A673 (cell line): ENCODE measurements at regions not wholly inside any gene's neighbourhood (a gene's known extent, or its start where the extent isn't known, plus 50 kb on each side); places are given as distances from the start of the nearest gene placed in this dataset.

Experiments
- BruUV-seq: library from RNA; stranded (reverse); fragments of 400-500 nt; replicated peaks from 2 replicates; lab custom pipeline; 2021; lab: Mats Ljungman, UMichigan
- CTCF ChIA-PET: fragments of 300-600 bp; sonication (Branson Sonifier 250); formaldehyde crosslinking; loops from one replicate; lab custom pipeline; 2022; ENCODE audit warnings: antibody characterized with exemption; lab: Charles Lee
- POLR2A ChIA-PET: fragments of 300-600 bp; sonication (Branson Sonifier 250); formaldehyde crosslinking; loops from one replicate; lab custom pipeline; 2022; ENCODE audit warnings: antibody characterized with exemption; ENCODE audit not compliant: low non-redundant PET; lab: Charles Lee
- DNase-seq: peaks from one replicate; pipeline ENCODE4 v3.0.0-alpha.2; 2015; ENCODE audit warnings: low spot score
- H3K27ac ChIP-seq: fragments of 200-600 bp; sonication (generic); 2 replicates; pipeline ENCODE4 v1.5.1; 2016; ENCODE audit warnings: mixed run types, low read depth, mild to moderate bottlenecking, mixed read lengths, antibody characterized with exemption, low read length; ENCODE audit not compliant: poor library complexity, severe bottlenecking
- H3K27me3 ChIP-seq: fragments of 200-600 bp; sonication (generic); replicated peaks from 2 replicates; pipeline ENCODE4 v1.6.1; 2017; ENCODE audit warnings: mixed run types, low read depth, mild to moderate bottlenecking, mixed read lengths, antibody characterized with exemption, low read length; ENCODE audit not compliant: insufficient read depth, poor library complexity
- H3K36me3 ChIP-seq: fragments of 200-600 bp; sonication (generic); 2 replicates; pipeline ENCODE4 v1.6.1; 2016; ENCODE audit warnings: mixed run types, mild to moderate bottlenecking, mixed read lengths, antibody characterized with exemption, low read length; ENCODE audit not compliant: insufficient read depth, poor library complexity, severe bottlenecking
- H3K4me1 ChIP-seq: fragments of 200-600 bp; sonication (generic); 2 replicates; pipeline ENCODE4 v1.6.1; 2017; ENCODE audit warnings: mixed run types, mild to moderate bottlenecking, mixed read lengths, antibody characterized with exemption, low read length; ENCODE audit not compliant: insufficient read depth, poor library complexity, severe bottlenecking
- H3K4me3 ChIP-seq: fragments of 200-600 bp; sonication (generic); 2 replicates; pipeline ENCODE4 v1.5.1; 2016; ENCODE audit warnings: low read depth, mixed run types, mild to moderate bottlenecking, mixed read lengths, low read length; ENCODE audit not compliant: poor library complexity, severe bottlenecking
- H3K9me3 ChIP-seq: fragments of 200-600 bp; sonication (generic); 2 replicates; pipeline ENCODE4 v1.6.1; 2016; ENCODE audit warnings: mixed run types, low read depth, mild to moderate bottlenecking, mixed read lengths, antibody characterized with exemption, low read length; ENCODE audit not compliant: poor library complexity, severe bottlenecking
- CTCF ChIP-seq: fragments of 300-800, 200-600 bp; sonication (generic); conservative IDR thresholded peaks from 2 replicates; pipeline ENCODE4 v1.5.1; 2017; ENCODE audit warnings: low read depth, mild to moderate bottlenecking, antibody characterized with exemption, low read length, moderate library complexity, mixed read lengths
- EZH2 ChIP-seq: fragments of 200-600 bp; sonication (generic); IDR thresholded peaks from 2 replicates; pipeline ENCODE4 v1.6.1; 2017; ENCODE audit warnings: borderline replicate concordance, low read depth, mild to moderate bottlenecking, mixed read lengths, antibody characterized with exemption, low read length; ENCODE audit not compliant: poor library complexity, severe bottlenecking
- intact Hi-C: fragments of 100-400 bp; cut with micrococcal nuclease; formaldehyde crosslinking; loops from one replicate; pipeline ENCODE4 v1.10.0; 2022; ENCODE audit not compliant: unreplicated experiment

- Histone ChIP-seq H3K9me3 (no peaks in the 10 kb centered on the region), H3K27ac (peak overlapping the region; percentile 26), H3K36me3 (no peaks in the 10 kb centered on the region), H3K4me1 (peaks cover 28% of the 10 kb centered on the region), H3K27me3 (no peaks in the 10 kb centered on the region), H3K4me3 (no peak overlapping the region)
- BruUV-seq = no TSS peak
- no peak for DNase-seq
- intact Hi-C loops = loop anchor here (5.0 kb wide), 1 partner anchor 206 kb away; no protein-coding TSS in a partner anchor
- no peak for TF ChIP-seq CTCF
- no peak for TF ChIP-seq EZH2
- ChIA-PET CTCF (no interaction called here), POLR2A (no interaction called here)
Measured at GRCh38 chr12:72082986-72083820, 144.6 kb downstream of the TPH2 start.

- intact Hi-C loops = loop anchor here (5.0 kb wide), 1 partner anchor 207 kb away; no protein-coding TSS in a partner anchor
- CTCF ChIA-PET = no interaction called here
- H3K27ac ChIP-seq = peak overlapping the region; percentile 26
Measured at GRCh38 chr12:72084061-72084460, 145.4 kb downstream of the TPH2 start.

GRCh38 chr12:72084880-72085279 lies 146.2 kb downstream of the TPH2 start:
- Histone ChIP-seq H3K9me3 (no peaks in the 10 kb centered on the region), H3K36me3 (no peaks in the 10 kb centered on the region), H3K4me3 (no peak overlapping the region), H3K27ac (peak overlapping the region; percentile 49), H3K27me3 (no peaks in the 10 kb centered on the region), H3K4me1 (peaks cover 28% of the 10 kb centered on the region)
- no peak for TF ChIP-seq EZH2
- no peak for TF ChIP-seq CTCF
- peak; percentile 68 for DNase-seq
- intact Hi-C loops = loop anchor here (5.0 kb wide), 1 partner anchor 208 kb away; no protein-coding TSS in a partner anchor
- POLR2A ChIA-PET = no interaction called here
- BruUV-seq = no TSS peak
- CTCF ChIA-PET = no interaction called here

More at GRCh38 chr12:72084061-72084460, 145.4 kb downstream of the TPH2 start:
- peaks cover 28% of the 10 kb centered on the region for H3K4me1 ChIP-seq
- H3K36me3 ChIP-seq = no peaks in the 10 kb centered on the region
- H3K27me3 ChIP-seq = no peaks in the 10 kb centered on the region
- POLR2A ChIA-PET = no interaction called here
- BruUV-seq = no TSS peak
- H3K4me3 ChIP-seq = no peak overlapping the region
- TF ChIP-seq CTCF (no peak), EZH2 (no peak)
- H3K9me3 ChIP-seq = no peaks in the 10 kb centered on the region
- peak; percentile 23 for DNase-seq
